ENCODE measurements at regions not wholly inside any gene's neighbourhood (a gene's known extent, or its start where the extent isn't known, plus 50 kb on each side); places are given as distances from the start of the nearest gene placed in this dataset.

DNA sequence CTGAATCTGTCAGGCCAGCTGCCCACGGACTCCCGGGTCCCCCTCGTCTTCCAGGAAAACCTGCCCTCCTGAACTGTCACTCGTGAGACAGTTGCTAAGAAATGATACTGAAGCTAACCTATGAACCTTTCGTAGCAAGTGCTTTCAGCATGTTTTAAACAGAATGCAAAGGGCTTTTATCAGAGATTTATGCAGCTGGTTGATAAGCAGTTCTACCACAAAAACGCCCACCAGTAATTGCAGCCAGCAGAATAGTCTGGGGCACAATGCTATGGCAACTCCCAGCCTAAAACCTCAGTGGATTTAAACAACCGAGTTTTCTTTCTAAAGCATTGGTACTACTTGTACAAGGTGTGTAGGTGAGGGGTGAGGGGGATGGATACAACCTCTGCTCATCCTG, 97.5 kb downstream of the IRX2 start:
- Histone ChIP-seq H3K4me1 (no peaks in the 10 kb centered on the region), H3K4me3 (no peak overlapping the region), H3K27ac (no peak overlapping the region), H3K9me3 (no peaks in the 10 kb centered on the region), H3K27me3 (no peaks in the 10 kb centered on the region), H3K36me3 (no peaks in the 10 kb centered on the region)
- DNase-seq (ENCODE audit: low spot score in 2 of 2) = no peak
- 61 to 63% methylated on average over 7 of the region's 7 CpGs for WGBS, 2 donors
- TF ChIP-seq, protein P1, sequence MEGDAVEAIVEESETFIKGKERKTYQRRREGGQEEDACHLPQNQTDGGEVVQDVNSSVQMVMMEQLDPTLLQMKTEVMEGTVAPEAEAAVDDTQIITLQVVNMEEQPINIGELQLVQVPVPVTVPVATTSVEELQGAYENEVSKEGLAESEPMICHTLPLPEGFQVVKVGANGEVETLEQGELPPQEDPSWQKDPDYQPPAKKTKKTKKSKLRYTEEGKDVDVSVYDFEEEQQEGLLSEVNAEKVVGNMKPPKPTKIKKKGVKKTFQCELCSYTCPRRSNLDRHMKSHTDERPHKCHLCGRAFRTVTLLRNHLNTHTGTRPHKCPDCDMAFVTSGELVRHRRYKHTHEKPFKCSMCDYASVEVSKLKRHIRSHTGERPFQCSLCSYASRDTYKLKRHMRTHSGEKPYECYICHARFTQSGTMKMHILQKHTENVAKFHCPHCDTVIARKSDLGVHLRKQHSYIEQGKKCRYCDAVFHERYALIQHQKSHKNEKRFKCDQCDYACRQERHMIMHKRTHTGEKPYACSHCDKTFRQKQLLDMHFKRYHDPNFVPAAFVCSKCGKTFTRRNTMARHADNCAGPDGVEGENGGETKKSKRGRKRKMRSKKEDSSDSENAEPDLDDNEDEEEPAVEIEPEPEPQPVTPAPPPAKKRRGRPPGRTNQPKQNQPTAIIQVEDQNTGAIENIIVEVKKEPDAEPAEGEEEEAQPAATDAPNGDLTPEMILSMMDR (IDR thresholded peaks at IDR 0.05) = no peak
- TF ChIP-seq POLR2A (IDR thresholded peaks at IDR 0.05) (no peak), EP300 (IDR thresholded peaks at IDR 0.05) (no peak)

DNA sequence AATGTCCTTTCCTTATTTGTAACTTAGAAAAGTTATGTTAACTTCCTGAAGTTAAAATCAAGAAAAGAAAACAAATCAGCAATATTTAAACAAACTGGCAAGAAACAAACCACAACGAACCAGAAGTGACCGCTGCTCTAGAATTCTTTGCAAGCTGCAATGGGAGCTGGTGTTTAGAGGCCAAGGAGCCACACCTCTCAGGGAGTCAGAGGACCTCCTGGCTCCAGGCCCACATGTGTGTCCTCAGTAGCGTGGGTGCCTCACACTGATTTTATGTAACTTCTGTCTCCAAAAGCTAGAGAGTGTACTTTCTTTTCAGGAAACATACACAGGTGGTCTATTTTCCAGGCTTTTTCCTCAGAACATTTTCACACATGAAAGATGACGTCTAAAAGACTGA, 100.4 kb downstream of the IRX2 start:
- WGBS, 2 donors = 53 to 63% methylated on average over 4 of the region's 4 CpGs
- TF ChIP-seq EP300 (IDR thresholded peaks at IDR 0.05) (no peak), POLR2A (IDR thresholded peaks at IDR 0.05) (no peak)
- TF ChIP-seq, protein P1 (IDR thresholded peaks at IDR 0.05) = no peak
- no peak overlapping the region for H3K27ac ChIP-seq
- H3K36me3 ChIP-seq = no peaks in the 10 kb centered on the region
- H3K27me3 ChIP-seq = no peaks in the 10 kb centered on the region
- H3K4me3 ChIP-seq = no peak overlapping the region
- DNase-seq (ENCODE audit: low spot score in 2 of 2) = no peak
- H3K9me3 ChIP-seq = no peaks in the 10 kb centered on the region
- H3K4me1 ChIP-seq = no peaks in the 10 kb centered on the region

DNA sequence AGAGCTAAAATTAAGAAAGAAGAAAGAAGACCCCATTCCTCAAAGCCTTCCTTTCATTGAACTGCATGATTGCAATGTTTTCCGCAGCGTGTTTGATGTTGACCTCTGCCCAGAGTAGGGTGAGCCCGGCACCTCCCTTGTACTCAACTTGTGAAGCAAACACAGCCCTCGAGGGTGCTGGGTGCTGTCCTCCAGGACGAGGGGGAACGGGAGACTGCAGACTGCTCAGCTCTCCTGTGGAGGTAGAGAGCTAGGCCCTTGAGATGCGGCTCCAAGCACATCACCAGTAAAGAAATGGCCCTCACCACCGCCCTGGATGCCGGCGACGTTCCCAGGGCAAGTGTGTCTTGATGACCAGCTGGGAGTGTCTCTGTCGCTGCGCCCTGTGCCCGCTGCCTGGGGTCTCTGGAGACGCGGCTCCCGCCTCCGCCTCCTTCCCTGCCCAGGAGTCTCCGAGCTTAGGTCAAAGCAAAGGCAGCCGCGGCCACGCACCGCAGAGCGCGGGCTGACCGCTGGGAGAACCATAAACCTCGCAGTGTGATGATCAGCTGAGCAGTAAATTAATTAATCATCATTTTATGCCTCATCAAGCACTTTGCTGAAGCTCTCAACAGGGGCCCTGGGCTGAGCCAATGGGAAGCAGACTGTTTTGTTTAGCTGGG, 108.7 kb downstream of the IRX2 start:
- H3K27me3 ChIP-seq = no peaks in the 10 kb centered on the region
- no peak overlapping the region for H3K4me3 ChIP-seq
- no peak for DNase-seq (ENCODE audit: low spot score in 2 of 2)
- H3K27ac ChIP-seq = no peak overlapping the region
- no peaks in the 10 kb centered on the region for H3K36me3 ChIP-seq
- TF ChIP-seq EP300 (IDR thresholded peaks at IDR 0.05) (no peak), POLR2A (IDR thresholded peaks at IDR 0.05) (no peak)
- TF ChIP-seq, protein P1 (IDR thresholded peaks at IDR 0.05) = no peak
- peaks cover 0 to 3% (median 0%) of the 10 kb centered on the region in 4 donors for H3K9me3 ChIP-seq
- 26 to 36% methylated on average over 20 to 23 of the region's 27 CpGs for WGBS, 2 donors
- no peaks in the 10 kb centered on the region for H3K4me1 ChIP-seq

DNA sequence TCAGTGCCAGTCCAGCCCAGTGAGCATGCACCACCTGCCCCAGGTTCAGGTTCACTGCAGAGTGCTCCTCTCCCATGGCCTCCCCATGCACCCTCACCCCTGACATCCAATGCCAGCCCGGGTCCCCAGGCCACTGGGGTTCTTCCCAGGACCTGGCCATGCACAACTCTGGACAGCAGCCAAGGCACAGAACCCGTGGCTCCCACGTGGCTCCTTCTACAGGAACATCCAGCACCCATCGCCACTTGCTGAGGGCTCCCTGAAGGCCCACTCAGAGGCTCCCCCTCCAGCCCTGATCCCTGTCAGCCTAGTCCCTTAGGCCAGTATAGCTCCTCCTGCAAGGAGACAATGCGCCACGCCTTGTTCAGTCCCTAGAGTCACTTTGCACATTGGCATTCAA, 110.8 kb downstream of the IRX2 start:
- 77 to 83% methylated on average over 6 of the region's 6 CpGs for WGBS, 2 donors
- Histone ChIP-seq H3K27ac (no peak overlapping the region), H3K9me3 (peaks cover 0 to 3% (median 0%) of the 10 kb centered on the region in 4 donors), H3K4me3 (no peak overlapping the region), H3K27me3 (no peaks in the 10 kb centered on the region), H3K4me1 (no peaks in the 10 kb centered on the region), H3K36me3 (no peaks in the 10 kb centered on the region)
- DNase-seq (ENCODE audit: low spot score in 2 of 2) = no peak
- TF ChIP-seq, protein P1 (IDR thresholded peaks at IDR 0.05) = no peak
- no peak for TF ChIP-seq EP300 (IDR thresholded peaks at IDR 0.05)
- no peak for TF ChIP-seq POLR2A (IDR thresholded peaks at IDR 0.05)

DNA sequence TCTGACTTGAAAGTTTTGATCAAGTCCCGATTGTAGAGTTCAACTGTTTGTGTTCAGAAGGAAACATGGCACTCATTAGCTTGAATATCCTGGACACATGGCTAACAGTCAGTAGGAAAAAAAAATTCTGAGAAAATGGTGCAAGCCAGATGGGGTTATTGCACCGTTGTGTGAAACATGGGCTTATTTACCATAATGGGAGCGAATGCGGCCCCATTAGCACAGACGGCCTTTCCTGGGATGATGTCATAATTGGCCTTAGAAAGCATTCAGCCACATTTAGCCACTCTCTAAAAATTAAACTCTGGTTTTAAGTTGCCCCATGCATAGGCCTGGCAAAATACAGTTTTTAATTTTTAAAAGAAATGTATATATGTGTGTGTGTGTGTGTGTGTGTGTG, 112.1 kb downstream of the IRX2 start:
- Histone ChIP-seq H3K9me3 (peaks cover 0 to 3% (median 0%) of the 10 kb centered on the region in 4 donors), H3K27me3 (no peaks in the 10 kb centered on the region), H3K36me3 (no peaks in the 10 kb centered on the region), H3K4me1 (no peaks in the 10 kb centered on the region), H3K4me3 (no peak overlapping the region), H3K27ac (no peak overlapping the region)
- 32 to 35% methylated on average over 5 of the region's 5 CpGs for WGBS, 2 donors
- no peak for DNase-seq (ENCODE audit: low spot score in 2 of 2)
- TF ChIP-seq EP300 (IDR thresholded peaks at IDR 0.05) = no peak
- no peak for TF ChIP-seq POLR2A (IDR thresholded peaks at IDR 0.05)
- TF ChIP-seq, protein P1 (IDR thresholded peaks at IDR 0.05) = no peak
